ENCODE measurements at regions not wholly inside any gene's neighbourhood (a gene's known extent, or its start where the extent isn't known, plus 50 kb on each side); places are given as distances from the start of the nearest gene placed in this dataset.
"Not testable (repeated sequence)": the region's sequence is repeated elsewhere in the genome, so short reads cannot be mapped to it uniquely, and the experiment has no call there.

- H3K4me1 ChIP-seq = no peaks in the 10 kb centered on the region
- H3K36me3 ChIP-seq = no peaks in the 10 kb centered on the region
- no peak for TF ChIP-seq CTCF (IDR thresholded peaks at IDR 0.05)
- H3K27ac ChIP-seq = no peak overlapping the region
- H3K27me3 ChIP-seq (ENCODE audit: low read depth) = no peaks in the 10 kb centered on the region
- no peak for DNase-seq
- intact Hi-C loops (cut with DNase I) = no loop called here
- H3K4me3 ChIP-seq = no peak overlapping the region
- ATAC-seq = no peak
- H3K9me3 ChIP-seq = no peaks in the 10 kb centered on the region
These were observed 1105.8 kb downstream of the GATA3 start for GRCh38 chr10:9160275-9160674.

DNA sequence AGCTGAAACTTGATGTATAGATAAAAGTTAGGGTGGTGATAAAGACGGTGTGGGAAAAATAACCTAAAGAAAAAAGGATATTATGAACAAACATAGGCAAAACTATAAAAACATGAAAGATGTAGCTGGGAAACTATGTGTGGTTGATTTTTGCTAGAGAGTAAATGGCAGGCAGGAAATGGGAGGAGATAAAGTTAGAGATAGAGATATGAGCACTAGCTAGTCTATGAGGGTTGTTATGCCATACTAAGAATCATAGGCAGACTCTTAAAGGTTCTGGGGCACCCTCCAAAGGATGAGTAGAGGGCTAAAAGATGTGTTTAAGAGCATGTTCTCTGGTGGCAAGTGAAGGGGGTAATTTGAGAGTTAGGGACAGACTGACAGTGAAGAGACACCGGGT, 1109.2 kb downstream of the GATA3 start:
- Histone ChIP-seq H3K9me3 (no peaks in the 10 kb centered on the region), H3K27me3 (ENCODE audit: low read depth) (no peaks in the 10 kb centered on the region), H3K27ac (no peak overlapping the region), H3K36me3 (no peaks in the 10 kb centered on the region), H3K4me3 (no peak overlapping the region), H3K4me1 (no peaks in the 10 kb centered on the region)
- ATAC-seq = no peak
- TF ChIP-seq CTCF (IDR thresholded peaks at IDR 0.05) = no peak
- intact Hi-C loops (cut with DNase I) = no loop called here
- no peak for DNase-seq

DNA sequence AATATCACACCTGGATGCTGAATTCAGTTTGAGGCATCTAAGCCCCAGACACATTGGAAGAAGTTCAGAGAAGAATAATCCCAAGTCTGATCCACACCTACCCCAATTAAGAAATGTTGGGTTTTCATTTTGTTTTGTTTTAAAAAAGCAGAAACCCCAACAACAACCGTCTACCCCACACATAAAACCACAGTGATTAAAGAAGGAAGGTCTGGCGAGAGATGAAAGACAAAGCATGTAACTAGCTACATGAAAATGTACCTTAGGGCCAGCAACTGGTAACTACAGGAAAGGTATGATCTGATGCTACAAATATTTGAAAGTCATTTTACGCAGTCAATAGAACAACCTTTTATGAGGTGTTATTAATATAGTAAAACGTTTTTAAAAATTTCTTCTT, 1112.3 kb downstream of the GATA3 start:
- Histone ChIP-seq H3K27ac (no peak overlapping the region), H3K9me3 (no peaks in the 10 kb centered on the region), H3K36me3 (no peaks in the 10 kb centered on the region), H3K4me1 (no peaks in the 10 kb centered on the region), H3K27me3 (ENCODE audit: low read depth) (no peaks in the 10 kb centered on the region), H3K4me3 (no peak overlapping the region)
- TF ChIP-seq CTCF (IDR thresholded peaks at IDR 0.05) = no peak
- no peak for DNase-seq
- no peak for ATAC-seq
- intact Hi-C loops (cut with DNase I) = no loop called here

DNA sequence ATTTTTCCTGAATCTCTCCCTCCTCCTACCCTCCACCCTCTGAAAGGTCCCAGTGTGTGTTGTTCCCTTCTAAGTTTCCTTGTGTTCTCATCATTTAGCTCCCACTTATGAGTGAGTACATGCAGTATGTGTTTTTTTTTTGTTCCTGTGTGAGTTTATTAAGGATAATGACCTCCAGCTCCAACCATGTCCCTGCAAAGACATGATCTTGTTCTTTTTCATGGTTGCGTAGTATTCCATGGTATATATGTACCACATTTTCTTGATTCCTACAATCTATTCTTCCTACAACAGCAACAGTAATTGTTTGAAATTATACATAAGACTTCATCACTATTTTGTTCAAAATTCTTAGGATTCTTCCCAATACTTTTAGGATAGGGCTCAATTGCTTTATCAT, 1117.8 kb downstream of the GATA3 start:
- no peak for TF ChIP-seq CTCF (IDR thresholded peaks at IDR 0.05)
- no peaks in the 10 kb centered on the region for H3K9me3 ChIP-seq
- no peaks in the 10 kb centered on the region for H3K27me3 ChIP-seq (ENCODE audit: low read depth)
- no peak overlapping the region for H3K4me3 ChIP-seq
- ATAC-seq = no peak
- no peak overlapping the region for H3K27ac ChIP-seq
- intact Hi-C loops (cut with DNase I) = no loop called here
- H3K4me1 ChIP-seq = no peaks in the 10 kb centered on the region
- no peaks in the 10 kb centered on the region for H3K36me3 ChIP-seq
- DNase-seq = no peak

- intact Hi-C loops (cut with DNase I) = no loop called here
- H3K36me3 ChIP-seq = no peaks in the 10 kb centered on the region
- no peak overlapping the region for H3K4me3 ChIP-seq
- H3K4me1 ChIP-seq = no peaks in the 10 kb centered on the region
- no peaks in the 10 kb centered on the region for H3K9me3 ChIP-seq
- no peak for DNase-seq
- TF ChIP-seq CTCF (IDR thresholded peaks at IDR 0.05) = no peak
- H3K27ac ChIP-seq = no peak overlapping the region
- ATAC-seq = no peak
- H3K27me3 ChIP-seq (ENCODE audit: low read depth) = peaks cover 2% of the 10 kb centered on the region
These were observed 1120.7 kb downstream of the GATA3 start for GRCh38 chr10:9175200-9175599.

GRCh38 chr10:9183197-9183880, 1128.9 kb downstream of the GATA3 start:
- H3K27ac ChIP-seq; H3K4me3 ChIP-seq; ATAC-seq; H3K36me3 ChIP-seq; H3K27me3 ChIP-seq (ENCODE audit: low read depth); DNase-seq; intact Hi-C loops (cut with DNase I); H3K4me1 ChIP-seq; H3K9me3 ChIP-seq: not testable (repeated sequence)
